NCI-H526 (cell line): ENCODE measurements at regions not wholly inside any gene's neighbourhood (a gene's known extent, or its start where the extent isn't known, plus 50 kb on each side); places are given as distances from the start of the nearest gene placed in this dataset.

Experiments
- DNase-seq, 2 experiments: peaks; one replicate each; lab custom pipeline; 2025; lab: John Stamatoyannopoulos, UW

GRCh38 chr13:107573184-107573583 lies 642.2 kb downstream of the LIG4 start:
- DNase-seq = no peak

- DNase-seq = no peak
These were observed 643.2 kb downstream of the LIG4 start for GRCh38 chr13:107572156-107572555.

GRCh38 chr13:107568181-107568580 lies 647.2 kb downstream of the LIG4 start:
- DNase-seq = no peak

DNA sequence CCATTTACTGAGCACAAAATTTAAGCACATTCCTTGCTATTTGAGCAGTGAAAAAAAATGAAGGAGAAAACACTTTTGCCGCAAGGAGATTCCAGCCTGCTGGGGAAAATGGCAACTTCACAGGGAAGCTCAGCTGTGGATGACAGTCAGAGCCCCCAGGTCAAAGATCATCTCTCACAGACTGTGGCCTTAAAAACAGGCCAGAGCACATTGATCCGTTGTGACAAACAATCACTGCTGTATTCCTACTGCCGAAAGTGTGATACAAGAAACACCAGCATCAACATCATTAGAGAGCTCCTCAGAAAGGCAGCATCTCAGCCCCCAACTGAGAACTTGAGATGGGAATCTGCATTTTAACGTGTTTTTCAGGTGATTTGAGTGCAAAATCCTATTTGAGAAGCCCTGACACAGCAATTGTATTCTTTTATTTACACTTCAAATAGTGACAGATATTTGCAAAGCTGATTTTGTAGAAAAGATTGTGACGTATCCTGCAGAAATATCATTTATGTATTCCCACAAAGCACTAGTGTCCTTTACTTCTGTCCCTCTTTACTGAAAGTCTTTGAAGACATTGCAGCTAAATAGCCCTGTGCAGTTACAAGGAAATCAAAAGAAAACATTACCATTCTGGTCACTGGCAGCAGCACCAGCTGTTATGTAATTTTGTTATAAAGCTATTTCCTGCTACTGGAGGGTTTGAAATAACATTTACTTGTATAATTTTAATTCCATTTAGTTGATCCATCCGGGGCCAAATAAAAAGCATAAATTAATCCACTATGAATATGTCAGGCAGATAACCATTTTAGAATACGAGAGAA lies 652.0 kb downstream of the LIG4 start:
- no peak for DNase-seq

DNA sequence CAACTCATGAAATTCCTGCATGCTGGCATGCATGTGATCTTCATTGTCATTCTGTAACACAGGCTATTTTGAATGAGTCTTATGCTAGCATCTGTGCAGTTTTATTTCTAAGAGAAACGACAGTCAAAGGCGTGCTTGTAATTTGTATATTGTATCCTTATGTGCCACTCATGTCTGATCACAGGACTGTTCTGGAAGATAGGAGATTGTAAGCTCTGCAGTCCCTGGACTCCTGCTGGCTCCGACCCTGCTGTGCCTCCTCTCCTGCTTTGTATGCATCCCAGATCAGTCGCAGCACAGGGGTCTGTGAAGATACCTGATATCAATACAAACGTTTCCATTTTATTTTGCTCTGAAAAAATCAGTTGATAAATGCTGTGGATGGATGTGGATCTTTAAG lies 653.1 kb downstream of the LIG4 start:
- no peak for DNase-seq

DNA sequence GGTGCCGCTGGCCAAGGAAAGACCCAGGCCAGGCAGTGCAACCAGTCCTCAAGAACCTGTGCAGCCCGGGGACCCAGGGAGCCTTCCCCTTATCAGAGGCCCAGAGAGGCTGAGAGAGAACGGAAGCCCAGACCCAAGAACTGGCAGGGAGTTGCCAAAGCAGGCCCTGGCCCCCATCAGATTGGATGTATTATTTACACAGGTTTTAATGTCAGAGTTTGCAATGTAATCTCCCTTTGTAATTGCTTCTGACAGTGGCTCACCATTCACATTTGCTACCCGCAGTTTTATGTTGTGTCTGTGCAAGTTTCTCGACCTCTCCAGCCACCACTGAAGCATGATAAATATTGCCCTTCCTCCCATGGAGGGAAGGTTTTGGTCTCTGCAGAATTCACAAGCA lies 660.9 kb downstream of the LIG4 start:
- DNase-seq = no peak

GRCh38 chr13:107553838-107554237 lies 661.5 kb downstream of the LIG4 start:
- no peak for DNase-seq

- DNase-seq = no peak
These were observed 663.8 kb downstream of the LIG4 start for GRCh38 chr13:107551521-107551920.

GRCh38 chr13:107548338-107548737 lies 667.0 kb downstream of the LIG4 start:
- no peak for DNase-seq

GRCh38 chr13:107545946-107546502 lies 669.3 kb downstream of the LIG4 start:
- no peak for DNase-seq

- no peak for DNase-seq
These were observed 680.8 kb downstream of the LIG4 start for GRCh38 chr13:107534548-107534947.

DNA sequence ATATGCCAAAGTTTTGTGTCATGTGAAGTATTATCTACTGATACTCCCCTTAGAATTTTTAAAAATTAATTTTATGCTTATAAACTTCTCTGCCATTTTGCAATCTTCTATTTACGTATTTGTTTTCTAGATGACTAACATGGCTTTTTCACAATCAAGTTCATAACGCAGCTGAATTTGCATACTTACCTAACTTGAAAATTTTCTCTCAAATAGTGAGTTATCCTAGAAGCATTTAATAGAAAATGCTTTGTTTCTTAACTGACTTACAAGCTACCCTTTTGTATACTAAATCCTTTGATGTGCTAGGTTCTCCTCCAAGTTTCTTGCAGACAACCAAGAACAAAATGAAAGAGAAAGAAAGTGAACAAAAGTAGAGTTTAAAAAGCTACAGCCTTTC lies 683.5 kb downstream of the LIG4 start:
- DNase-seq = no peak

- DNase-seq = no peak
These were observed 684.2 kb downstream of the LIG4 start for GRCh38 chr13:107531180-107531579.

DNA sequence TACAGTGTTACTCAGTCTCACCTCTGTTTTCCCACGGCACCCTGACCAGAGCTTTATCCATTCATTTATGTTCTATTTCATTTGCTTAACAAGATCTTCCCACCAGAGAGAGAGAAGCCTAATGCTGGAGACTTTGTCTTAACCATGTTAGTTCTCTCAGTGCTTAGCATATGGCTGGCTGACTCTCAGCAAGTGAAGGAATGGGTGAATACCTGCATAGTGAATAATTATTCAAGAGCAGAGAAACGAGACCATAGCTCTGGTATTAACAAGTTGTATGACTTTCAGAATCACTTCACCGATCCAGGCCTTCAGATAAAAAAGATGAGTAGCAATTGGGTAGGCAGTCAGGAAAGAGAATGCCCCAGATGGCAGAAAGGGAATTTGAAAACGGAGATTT lies 686.3 kb downstream of the LIG4 start:
- no peak for DNase-seq

DNA sequence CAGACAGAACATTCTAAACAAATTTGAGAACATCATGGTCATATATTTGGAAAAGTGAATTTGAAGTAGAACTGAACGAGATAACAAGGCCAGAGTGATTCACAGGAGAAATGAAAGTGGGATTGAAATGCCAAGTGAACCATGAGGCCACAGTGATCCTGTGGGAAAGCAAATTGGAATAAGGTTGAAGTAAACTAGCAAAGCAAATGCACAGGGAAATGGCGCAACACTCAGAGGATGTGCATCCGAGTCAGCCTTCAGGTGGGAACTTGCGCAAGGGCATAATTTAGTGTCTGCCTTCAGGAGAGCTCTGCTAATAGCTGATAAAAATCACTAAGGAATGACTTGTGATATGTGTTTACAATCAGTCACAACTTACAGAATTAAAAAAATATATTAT lies 696.6 kb downstream of the LIG4 start:
- DNase-seq = no peak

- no peak for DNase-seq
These were observed 697.0 kb downstream of the LIG4 start for GRCh38 chr13:107518292-107518691.

GRCh38 chr13:107516517-107516916 lies 698.8 kb downstream of the LIG4 start:
- DNase-seq = no peak

GRCh38 chr13:107512551-107512950 lies 702.8 kb downstream of the LIG4 start:
- DNase-seq = no peak

GRCh38 chr13:107497661-107498060 lies 717.7 kb downstream of the LIG4 start:
- DNase-seq = no peak

GRCh38 chr13:107493266-107493665 lies 722.1 kb downstream of the LIG4 start:
- no peak for DNase-seq

DNA sequence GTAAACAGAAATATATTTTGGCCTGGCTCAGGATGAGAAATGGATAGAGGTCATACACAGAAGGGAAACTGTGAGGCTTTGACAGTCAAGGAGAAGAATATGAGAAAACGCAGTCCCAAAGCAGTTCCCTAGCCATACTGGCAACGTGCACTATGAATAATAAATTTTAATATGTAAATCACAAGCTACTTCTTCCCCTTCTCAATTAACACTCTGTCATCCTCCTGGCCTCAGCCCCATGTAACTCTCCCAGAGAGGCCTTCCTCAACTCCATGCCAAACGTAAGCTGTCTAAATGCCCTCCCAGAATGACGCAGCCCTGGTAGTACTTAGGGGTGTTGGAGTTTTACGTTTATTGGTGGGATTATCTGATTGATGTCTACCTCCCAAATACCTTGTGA lies 732.6 kb downstream of the LIG4 start:
- no peak for DNase-seq

DNA sequence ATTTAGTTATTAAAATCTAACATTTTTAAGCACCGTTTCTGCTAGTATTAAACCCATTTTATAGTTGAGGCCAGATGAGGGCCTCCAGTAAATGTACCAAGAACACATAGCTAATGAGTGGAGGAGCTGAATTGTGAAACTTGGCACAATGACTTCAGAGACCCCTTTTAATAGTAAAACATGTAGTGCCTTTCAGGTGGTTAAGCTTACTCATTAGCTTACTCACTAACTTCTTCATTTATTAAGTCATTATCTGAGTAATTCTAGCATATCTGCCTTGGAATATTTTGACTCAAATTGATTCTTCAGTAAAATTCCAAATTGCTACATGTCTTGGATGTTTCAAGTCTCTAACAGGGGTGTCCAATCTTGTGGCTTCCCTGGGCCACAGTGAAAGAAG lies 735.2 kb downstream of the LIG4 start:
- DNase-seq = no peak

DNA sequence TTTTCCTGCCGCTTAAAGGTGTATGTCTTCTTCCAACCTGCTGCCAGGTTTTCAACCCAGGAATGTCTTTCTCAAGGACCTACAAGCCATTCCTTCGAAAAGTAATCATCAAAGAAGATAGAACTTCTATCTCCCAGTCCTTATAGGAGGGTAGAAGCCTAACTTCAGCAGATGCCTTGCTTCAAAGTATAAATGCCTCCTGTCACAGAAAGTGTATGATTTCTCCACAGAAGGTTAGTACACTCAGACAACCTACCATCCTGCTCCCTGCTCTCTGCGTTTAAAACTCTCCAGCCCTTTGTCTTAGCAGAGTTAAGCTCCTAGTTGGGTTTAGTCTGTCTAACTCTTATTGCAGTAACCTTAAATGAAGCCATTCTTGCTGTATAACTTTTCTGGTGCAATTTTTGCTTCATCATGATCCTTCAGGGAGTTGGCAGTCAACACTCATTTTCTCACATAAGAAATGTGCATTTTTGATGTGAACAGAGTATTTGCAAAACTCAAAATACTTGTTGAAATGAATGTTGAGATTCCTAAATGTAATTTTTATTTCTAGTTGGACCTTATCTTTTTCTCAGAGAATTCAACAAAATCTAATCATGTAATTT lies 737.5 kb downstream of the LIG4 start:
- no peak for DNase-seq
